A172 (cell line): ENCODE measurements at regions not wholly inside any gene's neighbourhood (a gene's known extent, or its start where the extent isn't known, plus 50 kb on each side); places are given as distances from the start of the nearest gene placed in this dataset.
"Not testable (repeated sequence)": the region's sequence is repeated elsewhere in the genome, so short reads cannot be mapped to it uniquely, and the experiment has no call there.

Experiments used
- DNase-seq: peaks from one replicate; pipeline ENCODE4 v3.0.0-alpha.2; 2015; ENCODE audit warnings: low spot score

DNA sequence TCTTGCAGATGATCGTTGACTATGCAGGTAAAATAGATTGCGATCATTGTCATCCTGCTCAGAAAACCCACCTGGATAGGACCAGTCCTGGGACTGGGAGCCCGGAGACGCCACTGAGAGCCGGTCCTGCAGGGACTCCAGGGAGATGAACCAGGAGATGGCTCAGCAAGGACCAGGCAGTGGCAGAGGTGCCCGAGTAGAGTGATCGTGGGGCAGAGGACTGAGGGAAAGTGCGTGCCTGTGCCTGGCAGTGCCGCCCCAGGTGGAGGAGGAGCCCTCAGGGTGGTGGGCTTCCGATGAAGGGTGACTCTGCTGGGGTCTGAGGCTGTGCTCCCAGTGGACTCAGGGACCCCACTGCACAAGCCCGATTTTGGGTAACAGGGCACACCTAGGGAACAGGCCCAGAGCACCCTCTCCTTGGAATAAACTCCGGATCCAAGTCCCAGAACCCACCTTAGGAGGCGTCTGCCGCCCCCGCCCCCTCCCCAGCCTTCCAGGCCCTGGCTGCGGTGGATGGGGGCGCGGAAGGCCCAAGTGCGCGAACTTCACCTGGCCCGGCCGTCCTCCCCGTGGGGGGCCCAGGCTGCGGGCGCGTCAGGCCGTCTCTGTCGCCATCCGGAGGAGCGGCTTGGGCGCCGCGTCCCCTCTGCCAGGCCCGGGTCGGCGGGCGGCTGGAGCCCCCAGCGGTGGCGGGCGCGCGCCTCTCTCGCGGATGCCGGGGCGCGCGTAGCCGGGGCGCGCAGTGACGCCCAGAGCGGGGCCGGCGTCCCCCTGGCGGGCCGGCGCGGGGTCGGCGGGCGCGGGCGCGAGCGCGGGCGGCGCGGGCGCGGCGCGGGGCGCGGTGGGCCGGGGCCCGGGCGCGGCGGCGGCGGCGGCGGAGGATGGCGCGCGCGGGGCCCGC, 1338.8 kb downstream of the BRD1 start:
- DNase-seq: no peak

DNA sequence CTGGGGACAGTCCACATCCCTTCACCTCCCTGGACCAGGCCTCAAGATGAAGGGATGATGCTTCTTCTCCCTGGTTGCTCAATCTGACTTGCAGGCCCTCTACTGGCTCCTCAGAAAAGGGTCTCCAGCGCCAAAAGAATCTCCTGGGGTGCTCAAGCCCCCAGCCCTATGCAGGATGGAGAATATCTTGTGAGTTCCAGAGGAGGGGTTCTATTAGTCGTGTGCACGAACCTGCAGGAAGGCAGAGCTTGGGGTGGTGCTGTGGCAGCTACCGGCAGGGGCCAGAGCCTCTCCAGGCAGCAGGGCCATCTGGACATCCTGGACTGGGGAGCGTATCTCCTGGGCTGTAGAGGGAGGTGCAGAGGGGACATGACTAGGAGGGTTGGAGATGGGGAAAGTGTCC, 1339.5 kb downstream of the BRD1 start:
- no peak for DNase-seq

DNA sequence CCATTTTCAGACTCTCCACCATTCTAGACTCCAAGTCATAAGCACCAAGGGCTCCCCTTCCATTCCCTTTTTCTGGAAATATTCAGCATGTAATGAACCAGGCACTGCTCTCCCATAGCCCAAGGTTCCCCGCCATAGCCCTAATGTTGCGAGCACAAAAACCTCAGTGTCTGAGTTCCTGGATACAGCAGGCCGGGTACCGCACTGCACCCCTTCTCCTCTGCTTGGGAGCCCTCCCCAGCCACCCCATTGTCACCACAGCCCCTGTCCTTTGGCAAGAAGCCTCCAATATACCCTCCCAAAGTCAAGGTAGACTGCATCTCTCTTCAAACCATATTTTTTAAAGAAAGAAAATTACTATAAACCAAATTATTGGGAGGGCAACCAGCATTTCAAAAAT, 1341.1 kb downstream of the BRD1 start:
- DNase-seq: no peak

DNA sequence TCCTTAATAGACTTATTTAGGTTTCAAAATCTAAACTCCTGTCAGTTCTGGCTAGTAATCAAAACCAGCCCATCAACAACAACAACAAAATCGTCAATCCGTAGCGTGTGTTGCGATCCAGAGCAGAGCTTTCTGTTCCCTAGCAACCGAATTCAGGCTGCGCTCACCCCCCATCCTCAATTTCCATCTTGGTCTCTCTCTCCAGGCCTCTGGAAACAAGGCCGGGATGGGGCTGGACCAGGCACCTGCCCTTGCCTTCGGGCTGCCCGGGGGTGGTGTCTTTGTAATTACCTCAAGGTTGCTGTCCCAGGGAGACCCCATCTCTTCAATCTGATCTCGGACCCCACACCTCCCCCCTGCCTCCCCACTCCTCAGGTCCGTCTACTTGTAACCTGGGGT, 1341.5 kb downstream of the BRD1 start:
- no peak for DNase-seq

DNA sequence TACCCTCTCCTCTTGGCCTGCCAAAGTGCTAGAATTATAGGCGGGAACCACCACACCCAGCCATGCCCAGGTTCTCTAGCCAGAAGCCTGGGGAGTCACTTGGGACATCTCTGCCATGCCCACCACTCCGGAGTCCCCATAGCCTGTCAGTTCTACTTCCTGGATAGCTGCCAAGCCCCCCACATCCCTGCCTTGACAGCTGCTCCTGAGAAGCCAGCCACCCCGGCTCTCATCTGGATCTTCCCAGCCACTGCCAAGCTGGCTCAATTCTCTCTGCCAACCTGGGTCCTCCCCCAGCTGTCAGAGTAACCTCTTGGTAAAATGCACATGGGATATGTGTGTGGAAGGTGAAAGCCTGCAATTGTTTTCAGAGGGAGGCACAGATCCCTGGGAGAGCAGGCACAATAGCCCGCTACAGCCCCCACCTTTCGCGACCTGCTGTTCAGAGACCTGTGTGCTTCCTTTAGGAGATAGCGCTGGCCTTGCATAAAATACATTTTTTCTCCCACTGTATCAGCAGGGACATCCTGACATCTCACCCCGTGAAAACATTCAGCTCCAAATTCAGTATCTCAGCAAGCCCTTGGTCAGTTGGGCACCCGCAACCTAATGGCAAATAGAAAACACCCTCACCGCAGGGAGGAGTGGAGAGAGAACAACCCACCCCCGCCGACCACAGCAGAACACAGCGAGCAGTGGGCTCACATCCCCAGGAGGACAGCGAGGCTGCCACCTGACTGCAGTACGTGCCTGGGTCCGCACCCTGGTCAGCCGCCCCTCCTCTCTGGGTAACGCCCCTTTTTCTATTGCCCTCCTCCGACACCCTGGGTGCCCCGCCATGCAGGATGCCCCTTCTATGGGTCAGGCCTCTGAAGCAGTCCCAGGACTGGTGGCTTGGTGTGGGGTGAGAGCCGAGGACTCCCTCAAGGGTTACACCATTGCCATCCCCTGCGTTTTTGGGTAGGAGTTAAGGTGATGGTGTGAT, 1342.2 kb downstream of the BRD1 start:
- DNase-seq: no peak

DNA sequence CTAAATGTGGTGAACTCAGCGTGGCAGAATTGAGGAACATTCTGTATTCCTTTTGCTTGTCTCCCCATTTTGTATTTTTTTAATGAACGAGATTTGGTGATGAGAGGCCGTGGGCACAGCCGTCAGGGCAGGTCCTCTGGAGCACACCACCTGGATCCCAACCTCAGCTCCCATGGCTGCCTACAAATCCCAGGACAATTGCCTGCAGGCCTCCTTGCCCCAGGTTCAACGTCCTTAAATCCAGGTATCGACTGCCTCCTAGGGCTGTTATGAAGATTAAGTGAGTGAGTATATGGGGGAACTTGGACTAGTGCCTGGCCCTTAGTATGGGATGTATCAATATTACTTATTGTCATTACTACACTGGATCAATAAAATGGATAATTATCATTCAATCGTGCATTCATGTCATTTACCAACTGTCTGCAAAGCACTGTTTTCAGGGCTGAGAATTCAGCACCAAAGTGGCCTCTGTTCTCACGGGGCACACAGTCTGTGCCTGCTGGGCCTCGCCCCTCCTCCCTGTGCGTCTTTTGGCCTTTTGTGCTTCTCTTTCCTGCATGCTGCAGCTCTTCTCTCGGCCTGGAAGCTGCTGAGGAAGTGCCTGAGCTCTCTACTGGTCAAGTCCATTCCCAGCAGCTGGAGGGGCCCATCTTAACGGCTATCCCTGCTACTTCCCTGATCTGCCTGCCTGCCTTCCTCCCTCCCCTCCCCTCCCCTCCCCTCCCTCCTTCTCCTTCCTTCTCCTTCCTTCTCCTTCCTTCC, 1343.7 kb downstream of the BRD1 start:
- no peak for DNase-seq

DNA sequence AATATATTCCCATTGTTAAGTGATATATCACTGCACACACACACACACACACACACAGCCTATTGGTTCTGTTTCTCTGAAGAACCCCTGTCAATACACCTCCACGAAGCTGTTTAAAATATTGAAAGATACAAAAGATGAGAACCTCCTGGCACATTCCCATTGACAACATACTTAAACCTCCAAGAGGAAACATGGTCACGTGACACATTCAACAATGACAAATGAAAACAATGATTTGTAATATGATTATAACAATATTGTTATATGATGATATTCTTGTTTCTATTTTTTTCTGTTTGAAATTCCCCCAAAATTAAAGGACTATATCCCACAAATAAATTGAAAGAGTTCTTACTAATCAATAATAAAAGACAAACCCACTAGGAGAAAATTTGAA, 1344.9 kb downstream of the BRD1 start:
- no peak for DNase-seq

DNA sequence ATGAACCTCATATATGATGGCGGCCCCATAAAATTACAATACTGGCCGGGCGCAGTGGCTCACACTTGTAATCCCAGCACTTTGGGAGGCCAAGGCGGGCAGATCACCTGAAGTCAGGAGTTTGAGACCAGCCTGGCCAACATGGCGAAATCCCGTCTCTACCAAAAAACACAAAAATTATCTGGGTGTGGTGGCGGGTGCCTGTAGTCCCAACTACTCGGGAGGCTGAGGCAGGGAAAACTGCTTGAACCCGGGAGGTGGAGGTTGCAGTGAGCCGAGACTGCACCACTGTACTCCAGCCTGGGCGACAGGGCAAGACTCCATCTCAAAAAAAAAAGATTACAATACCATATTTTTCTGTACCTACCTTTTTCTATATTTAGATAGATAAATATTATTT, 1345.5 kb downstream of the BRD1 start:
- not testable (repeated sequence) for DNase-seq

DNA sequence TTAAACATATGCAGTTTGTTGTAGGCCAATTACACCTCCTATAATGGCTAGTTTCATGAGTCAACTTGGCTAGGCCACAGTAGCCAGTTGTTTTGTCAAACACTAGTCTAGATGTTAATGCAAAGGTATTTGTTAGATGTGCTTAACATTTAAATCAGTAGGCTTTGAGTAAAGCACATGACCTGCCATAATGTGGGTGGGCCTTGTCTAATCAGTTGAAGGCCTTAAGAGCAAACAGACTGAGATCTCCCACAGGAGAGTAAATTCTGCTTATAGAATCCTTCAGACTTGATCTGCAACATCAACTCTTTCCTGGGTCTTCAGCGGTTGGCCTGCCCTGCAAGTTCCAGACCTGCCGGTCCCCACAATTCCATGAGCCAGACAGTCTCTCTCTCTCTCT, 1345.9 kb downstream of the BRD1 start:
- no peak for DNase-seq

DNA sequence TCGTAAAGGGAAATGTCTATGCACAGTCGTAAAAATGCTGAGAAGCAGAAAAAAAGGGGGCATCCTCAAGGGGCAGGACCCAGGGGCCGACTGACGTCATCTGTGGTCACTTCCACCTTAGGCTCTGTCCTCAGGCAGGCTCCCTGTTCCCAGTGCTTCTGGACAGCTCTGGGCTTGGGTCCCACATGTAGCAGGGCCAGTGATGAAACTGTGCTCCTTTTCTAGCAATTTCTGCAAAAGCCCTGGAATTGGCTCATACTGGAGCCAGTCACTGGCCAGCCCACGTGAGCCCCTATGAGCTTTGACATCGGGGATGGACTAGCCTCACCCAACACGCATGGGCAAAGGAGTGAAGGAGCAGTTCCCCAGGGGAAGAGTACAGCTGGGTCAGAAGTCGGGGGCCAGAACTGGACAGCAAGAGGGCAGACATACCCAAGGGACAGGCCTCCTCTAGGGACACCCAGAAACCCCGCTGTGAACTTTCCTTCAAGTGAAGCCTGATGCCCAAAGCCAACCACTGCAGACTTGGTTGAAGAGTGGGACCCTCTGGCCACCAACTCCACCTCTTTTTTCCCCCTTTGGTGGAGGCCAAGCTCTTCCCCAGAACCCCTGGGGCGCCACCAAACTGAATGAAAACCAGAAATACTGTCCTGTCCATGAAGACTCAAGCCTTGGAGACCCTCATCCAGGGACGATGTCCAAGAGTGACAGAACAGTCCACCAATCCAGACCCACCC, 1349.0 kb downstream of the BRD1 start:
- DNase-seq: no peak

DNA sequence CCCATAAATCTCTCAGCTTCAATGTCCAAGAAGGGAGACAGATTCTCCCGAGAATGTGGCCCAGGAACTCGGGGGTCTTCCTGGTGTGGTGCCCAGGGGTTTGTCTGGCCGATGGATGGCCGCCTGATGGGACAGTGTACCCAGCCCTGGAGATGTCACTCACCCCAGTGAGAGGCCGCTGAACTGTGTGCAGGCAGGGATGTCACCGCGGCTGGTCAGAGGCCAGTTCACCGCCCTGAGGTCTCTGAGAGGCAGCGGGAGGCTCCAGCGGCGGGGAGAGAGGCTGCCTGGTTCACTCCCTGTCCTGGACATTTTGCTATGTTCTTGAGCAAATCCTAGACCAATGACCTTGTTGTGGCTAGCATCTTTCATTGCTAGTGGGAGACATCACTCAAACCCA, 1349.5 kb downstream of the BRD1 start:
- no peak for DNase-seq

DNA sequence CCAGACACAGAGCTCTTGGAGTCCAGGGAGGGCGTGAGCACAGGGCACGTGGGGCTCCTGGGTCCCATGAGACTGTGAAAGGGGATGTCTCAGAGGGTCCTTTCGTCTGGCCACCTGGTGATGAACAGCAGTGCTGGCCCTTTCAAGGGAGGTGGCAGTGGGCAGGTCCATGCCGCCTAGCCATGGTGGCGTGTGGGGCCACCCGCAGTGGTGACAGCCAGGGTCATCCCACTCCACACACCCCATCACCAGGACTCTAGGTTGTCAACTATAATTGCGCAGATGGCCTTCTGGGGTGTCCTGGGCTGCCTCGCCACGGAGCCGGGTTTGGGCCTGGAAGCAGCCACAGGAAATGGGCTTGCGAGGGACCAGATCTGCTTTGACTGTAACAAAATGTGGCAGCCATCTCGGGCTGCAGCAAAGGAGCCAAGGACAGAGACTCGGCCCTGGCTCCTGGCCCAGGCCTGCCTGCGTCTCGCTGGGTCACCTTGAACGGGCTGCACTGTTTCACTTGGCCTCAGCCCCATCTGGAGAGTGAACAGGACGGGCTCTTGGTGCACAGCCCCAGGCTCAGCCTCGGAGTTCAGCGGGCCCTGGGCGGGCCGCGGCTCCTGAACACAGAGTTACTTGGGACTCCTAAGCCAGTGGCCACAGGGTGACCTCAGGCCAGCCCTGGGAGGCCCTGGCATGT, 1350.5 kb downstream of the BRD1 start:
- no peak for DNase-seq

DNA sequence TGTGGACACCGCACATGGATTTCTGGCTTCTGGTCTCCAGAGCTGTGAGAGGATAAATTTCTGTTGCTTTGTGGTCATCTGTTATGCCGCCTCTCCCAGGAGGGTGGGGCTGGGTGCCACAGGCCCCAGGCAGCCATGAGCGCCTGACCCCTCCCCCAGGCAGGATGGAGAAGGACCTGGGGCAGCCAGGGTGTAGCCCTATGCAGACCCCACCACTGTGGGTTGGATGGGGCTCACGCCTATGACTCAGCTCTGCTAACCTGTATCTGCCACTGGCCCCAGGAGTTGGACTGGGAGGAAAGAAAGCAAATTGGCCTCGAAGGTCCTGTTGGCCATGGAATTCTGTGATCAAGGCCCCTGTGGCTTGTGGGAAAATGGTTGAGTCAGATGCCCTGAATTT, 1351.1 kb downstream of the BRD1 start:
- DNase-seq: no peak

DNA sequence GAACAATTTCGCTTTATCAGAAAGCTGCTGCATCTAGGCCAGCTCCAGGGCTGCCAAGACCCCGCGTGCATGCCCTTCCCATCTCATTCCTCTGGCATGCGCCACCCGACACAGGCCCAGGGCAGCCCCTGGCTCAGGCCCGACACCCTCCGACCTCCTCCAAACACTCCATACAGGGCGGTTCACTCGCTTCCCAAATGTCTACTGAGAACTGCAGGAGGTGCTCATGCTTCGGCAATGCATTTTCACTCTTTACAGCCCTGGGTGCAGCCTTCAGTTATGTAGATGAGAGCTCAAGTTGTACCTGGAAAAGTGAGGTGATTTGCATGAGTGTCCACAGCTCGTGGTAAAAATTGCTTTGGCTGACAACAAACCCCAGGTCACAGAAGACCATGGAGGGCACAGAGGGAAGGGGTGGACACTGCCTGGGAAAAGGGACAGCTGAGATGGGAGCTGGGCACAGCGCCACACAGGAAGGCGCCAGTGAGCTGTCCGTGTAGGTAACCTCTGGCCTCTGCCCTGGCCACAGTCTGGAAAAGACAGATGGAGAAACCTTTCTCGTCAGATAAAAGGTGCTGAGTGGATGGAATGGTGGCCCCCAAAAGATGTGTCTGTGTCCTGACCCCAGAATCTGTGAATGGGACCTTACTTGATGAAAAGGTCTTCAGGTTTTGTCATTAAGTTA, 1351.9 kb downstream of the BRD1 start:
- DNase-seq: no peak

DNA sequence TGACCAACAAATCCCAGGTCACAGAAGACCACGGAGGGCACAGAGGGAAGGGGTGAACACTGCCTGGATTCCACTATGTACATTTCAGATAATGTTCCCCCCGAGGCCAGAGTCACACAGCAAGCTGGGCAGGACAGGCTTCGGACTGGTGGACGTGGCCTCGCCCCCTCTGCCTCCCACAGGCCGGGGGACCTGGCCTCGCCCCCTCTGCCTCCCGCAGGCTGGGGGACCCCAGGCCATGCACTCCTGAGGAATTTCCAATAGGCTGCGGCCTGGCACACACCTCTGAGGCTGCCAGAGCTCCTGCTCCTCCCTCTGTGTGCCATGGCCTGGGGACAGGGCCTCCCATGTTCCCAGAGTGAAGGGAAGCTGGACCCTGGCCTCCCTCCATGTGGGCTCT, 1352.8 kb downstream of the BRD1 start:
- DNase-seq: no peak

DNA sequence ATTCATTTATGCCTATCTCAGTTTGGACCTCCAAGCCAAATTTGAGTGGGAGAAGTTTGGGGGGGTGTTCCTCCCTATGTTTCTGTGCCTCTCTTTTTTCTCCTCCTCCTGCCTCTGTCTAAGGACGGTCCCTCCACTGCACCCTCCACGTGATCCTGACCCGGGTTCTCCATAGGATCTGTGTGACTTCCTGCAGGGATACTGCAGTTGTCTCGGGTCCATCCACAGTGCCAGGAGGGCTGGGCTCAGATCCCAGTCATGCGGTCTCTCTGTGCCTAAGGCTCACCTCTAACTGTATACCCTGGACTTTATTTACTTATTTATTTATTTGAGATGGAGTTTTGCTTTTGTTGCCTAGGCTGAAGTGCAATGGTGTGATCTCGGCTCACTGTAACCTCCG, 1354.5 kb downstream of the BRD1 start:
- DNase-seq: no peak

DNA sequence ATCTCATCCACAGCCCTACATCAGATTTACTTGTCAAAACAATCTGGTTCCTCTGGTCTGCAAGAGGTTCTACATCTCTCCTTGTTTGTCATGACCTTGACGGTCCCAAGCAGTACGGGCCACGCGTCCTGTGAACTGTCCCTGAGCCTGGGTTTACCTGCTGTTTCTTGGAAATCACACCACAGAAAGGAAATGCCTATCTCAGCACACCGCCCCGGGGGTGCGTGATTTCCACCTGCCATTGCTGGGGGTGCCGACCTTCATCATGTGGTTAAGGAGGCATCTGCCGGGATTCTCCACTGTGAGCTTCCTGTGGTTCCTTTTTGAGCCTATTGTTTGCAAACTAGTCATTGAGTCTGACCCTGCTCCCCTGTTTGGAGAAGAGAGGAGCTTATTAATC, 1363.4 kb downstream of the BRD1 start:
- DNase-seq: no peak

DNA sequence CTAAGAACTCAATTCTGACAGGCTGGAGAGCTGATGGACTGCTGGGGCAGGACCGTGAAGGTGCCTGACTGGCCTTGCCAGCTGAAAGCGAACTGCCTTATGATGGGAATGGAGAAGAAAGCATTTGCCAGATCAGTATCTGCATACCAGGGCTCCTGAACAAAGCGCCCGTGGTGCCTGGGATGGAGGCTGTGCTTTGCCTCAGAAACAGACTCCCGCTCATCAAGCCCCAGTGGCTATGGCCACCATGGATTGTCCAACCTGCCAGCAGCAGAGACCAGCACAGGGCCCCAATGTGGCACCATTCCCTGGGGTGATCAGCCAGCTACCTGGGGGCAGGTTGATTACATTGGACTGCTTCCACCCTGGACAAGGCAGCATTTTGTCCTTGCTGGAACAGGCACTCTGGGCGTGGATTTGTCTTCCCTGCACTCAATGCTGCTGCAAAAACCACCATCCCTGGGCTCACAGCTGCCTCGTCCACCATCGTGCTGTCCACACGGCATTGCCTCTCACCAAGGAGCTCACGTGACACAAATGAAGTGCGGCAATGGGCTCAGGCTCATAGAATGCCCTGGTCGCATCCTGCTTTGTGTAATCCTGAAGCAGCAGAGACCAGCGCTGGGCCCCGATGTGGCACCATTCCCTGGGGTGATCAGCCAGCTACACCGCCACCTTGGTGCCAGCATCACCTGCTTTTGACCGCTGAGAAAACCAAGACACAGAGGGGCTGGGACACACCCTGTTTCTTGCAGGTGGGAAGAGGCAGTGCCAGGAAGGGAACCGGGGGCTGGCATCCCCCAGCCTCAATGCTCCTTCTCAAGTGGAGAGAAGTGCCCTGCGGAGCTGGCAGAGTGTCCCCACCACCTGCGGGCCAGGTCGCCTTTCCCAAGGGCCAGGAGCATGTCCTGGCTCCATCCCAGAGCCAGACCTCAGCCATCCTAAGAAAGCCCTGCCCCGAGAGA, 1367.5 kb downstream of the BRD1 start:
- DNase-seq: no peak

DNA sequence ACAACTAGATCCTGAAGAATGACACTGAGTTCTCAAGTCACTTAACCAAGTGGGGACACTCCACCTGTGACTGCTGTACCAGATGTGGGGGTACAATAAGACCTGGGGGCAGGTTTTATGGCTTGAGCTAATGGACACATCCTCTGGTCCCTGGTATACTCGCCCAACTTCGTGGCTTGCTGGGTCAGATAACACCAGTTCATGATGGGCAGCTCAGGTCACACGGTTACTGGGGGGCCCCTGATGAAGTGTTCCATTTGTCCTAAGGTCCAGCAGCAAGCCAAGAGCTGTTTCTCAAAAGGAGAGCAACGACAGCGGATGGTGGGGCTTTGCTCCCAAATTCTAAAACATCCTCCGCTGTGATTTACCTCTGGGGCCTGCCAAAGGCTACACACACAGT, 1368.4 kb downstream of the BRD1 start:
- DNase-seq: no peak
